ENCODE measurements at regions not wholly inside any gene's neighbourhood (a gene's known extent, or its start where the extent isn't known, plus 50 kb on each side); places are given as distances from the start of the nearest gene placed in this dataset.

- no peak for TF ChIP-seq CTCF (conservative IDR thresholded peaks at IDR 0.05)
- no peak overlapping the region for H3K27ac ChIP-seq
Measured at GRCh38 chr16:85537331-85537788, 75.8 kb upstream of the GSE1 start.

GRCh38 chr16:85537795-85538401 lies 75.2 kb upstream of the GSE1 start:
- H3K27ac ChIP-seq = no peak overlapping the region
- no peak for TF ChIP-seq CTCF (conservative IDR thresholded peaks at IDR 0.05)
- no peak for TF ChIP-seq ZFX (IDR thresholded peaks at IDR 0.05)

- no peak for TF ChIP-seq ZFX (IDR thresholded peaks at IDR 0.05)
- no peak for TF ChIP-seq CTCF (conservative IDR thresholded peaks at IDR 0.05)
- H3K27ac ChIP-seq = no peak overlapping the region
Measured at GRCh38 chr16:85539084-85539483, 74.0 kb upstream of the GSE1 start.

- TF ChIP-seq CTCF (conservative IDR thresholded peaks at IDR 0.05) = no peak
- TF ChIP-seq ZFX (IDR thresholded peaks at IDR 0.05) = no peak
- H3K27ac ChIP-seq = no peak overlapping the region
Measured at GRCh38 chr16:85539629-85540291, 73.4 kb upstream of the GSE1 start.

- no peak overlapping the region for H3K27ac ChIP-seq
- no peak for TF ChIP-seq CTCF (conservative IDR thresholded peaks at IDR 0.05)
- TF ChIP-seq ZFX (IDR thresholded peaks at IDR 0.05) = no peak
Measured at GRCh38 chr16:85541181-85541580, 71.9 kb upstream of the GSE1 start.

GRCh38 chr16:85541619-85541979 lies 71.5 kb upstream of the GSE1 start:
- TF ChIP-seq CTCF (conservative IDR thresholded peaks at IDR 0.05) (no peak), ZFX (IDR thresholded peaks at IDR 0.05) (no peak)
- H3K27ac ChIP-seq = no peak overlapping the region

- TF ChIP-seq ZFX (IDR thresholded peaks at IDR 0.05) (no peak), CTCF (conservative IDR thresholded peaks at IDR 0.05) (no peak)
- H3K27ac ChIP-seq = no peak overlapping the region
Measured at GRCh38 chr16:85541980-85542900, 70.9 kb upstream of the GSE1 start.

Measured in C4-2B (cell line).